ENCODE measurements at regions not wholly inside any gene's neighbourhood (a gene's known extent, or its start where the extent isn't known, plus 50 kb on each side); places are given as distances from the start of the nearest gene placed in this dataset.

GRCh38 chr16:80114699-80115098, 426.1 kb upstream of the DYNLRB2 start:
- WGBS, 5 donors: 18 to 45% (median 28%) methylated on average over 2 of the region's 2 CpGs
- no peak overlapping the region for H3K4me3 ChIP-seq
- no peaks in the 10 kb centered on the region for H3K27me3 ChIP-seq
- no peak overlapping the region for H3K27ac ChIP-seq
- peaks cover 0 to 10% (median 0%) of the 10 kb centered on the region in 4 donors for H3K4me1 ChIP-seq
- TF ChIP-seq CTCF (IDR thresholded peaks at IDR 0.05): no peak
- TF ChIP-seq EP300 (IDR thresholded peaks at IDR 0.05): no peak
- no peak for TF ChIP-seq POLR2AphosphoS5 (IDR thresholded peaks at IDR 0.05)
- no peak for TF ChIP-seq POLR2A (IDR thresholded peaks at IDR 0.05)
- DNase-seq: no peak
- intact Hi-C loops (cut with DNase I; ENCODE audit: low total_unique reads): no loop called here
- H3K36me3 ChIP-seq: no peaks in the 10 kb centered on the region
- H3K9me3 ChIP-seq: no peaks in the 10 kb centered on the region

- no peak for DNase-seq
- Histone ChIP-seq H3K9me3 (no peaks in the 10 kb centered on the region), H3K36me3 (no peaks in the 10 kb centered on the region), H3K4me1 (peaks cover 0 to 10% (median 0%) of the 10 kb centered on the region in 4 donors), H3K4me3 (no peak overlapping the region), H3K27me3 (no peaks in the 10 kb centered on the region), H3K27ac (no peak overlapping the region)
- WGBS, 5 donors: 26 to 55% (median 42%) methylated on average over 4 of the region's 4 CpGs
- intact Hi-C loops (cut with DNase I; ENCODE audit: low total_unique reads): no loop called here
- TF ChIP-seq CTCF (IDR thresholded peaks at IDR 0.05): no peak
- TF ChIP-seq EP300 (IDR thresholded peaks at IDR 0.05): no peak
- TF ChIP-seq POLR2A (IDR thresholded peaks at IDR 0.05): no peak
- no peak for TF ChIP-seq POLR2AphosphoS5 (IDR thresholded peaks at IDR 0.05)
These were observed 426.8 kb upstream of the DYNLRB2 start for GRCh38 chr16:80113873-80114574.

- Histone ChIP-seq H3K4me3 (no peak overlapping the region), H3K27ac (no peak overlapping the region), H3K9me3 (no peaks in the 10 kb centered on the region), H3K27me3 (no peaks in the 10 kb centered on the region), H3K36me3 (no peaks in the 10 kb centered on the region), H3K4me1 (peaks cover 0 to 4% (median 0%) of the 10 kb centered on the region in 4 donors)
- no peak for DNase-seq
- TF ChIP-seq EP300 (IDR thresholded peaks at IDR 0.05) (no peak), POLR2AphosphoS5 (IDR thresholded peaks at IDR 0.05) (no peak), CTCF (IDR thresholded peaks at IDR 0.05) (no peak), POLR2A (IDR thresholded peaks at IDR 0.05) (no peak)
- intact Hi-C loops (cut with DNase I; ENCODE audit: low total_unique reads): no loop called here
- 77 to 85% (median 82%) methylated on average over 7 of the region's 7 CpGs for WGBS, 5 donors
These were observed 431.2 kb upstream of the DYNLRB2 start for GRCh38 chr16:80109581-80109980.

- Histone ChIP-seq H3K4me3 (no peak overlapping the region), H3K27ac (no peak overlapping the region), H3K27me3 (no peaks in the 10 kb centered on the region), H3K36me3 (no peaks in the 10 kb centered on the region), H3K4me1 (no peaks in the 10 kb centered on the region), H3K9me3 (no peaks in the 10 kb centered on the region)
- no peak for DNase-seq
- 84 to 95% (median 92%) methylated on average over 3 of the region's 3 CpGs for WGBS, 5 donors
- intact Hi-C loops (cut with DNase I; ENCODE audit: low total_unique reads): no loop called here
- TF ChIP-seq POLR2A (IDR thresholded peaks at IDR 0.05) (no peak), CTCF (IDR thresholded peaks at IDR 0.05) (no peak), POLR2AphosphoS5 (IDR thresholded peaks at IDR 0.05) (no peak), EP300 (IDR thresholded peaks at IDR 0.05) (no peak)
These were observed 432.9 kb upstream of the DYNLRB2 start for GRCh38 chr16:80107900-80108299.
